Superior temporal gyrus (tissue), 1 donor: ENCODE measurements at regions not wholly inside any gene's neighbourhood (a gene's known extent, or its start where the extent isn't known, plus 50 kb on each side); places are given as distances from the start of the nearest gene placed in this dataset.
A peak's percentile ranks its signal among the peaks of the same experiment; 100 is the strongest.

Experiments used
- DNase-seq: peaks from one replicate; pipeline ENCODE4 v3.0.0-alpha.2; 2016; ENCODE audit errors: extremely low spot score

GRCh38 chr5:143730112-143730801 lies 81.7 kb upstream of the HMHB1 start:
- no peak for DNase-seq

GRCh38 chr5:143729334-143729946 lies 82.5 kb upstream of the HMHB1 start:
- no peak for DNase-seq

- no peak for DNase-seq
Measured at GRCh38 chr5:143723159-143723558, 88.8 kb upstream of the HMHB1 start.

- DNase-seq, result no peak
Measured at GRCh38 chr5:143721925-143722324, 90.0 kb upstream of the HMHB1 start.

GRCh38 chr5:143720689-143721088 lies 91.3 kb upstream of the HMHB1 start:
- DNase-seq, result no peak

- no peak for DNase-seq
Measured at GRCh38 chr5:143717400-143717799, 94.6 kb upstream of the HMHB1 start.

GRCh38 chr5:143716881-143717280 lies 95.1 kb upstream of the HMHB1 start:
- DNase-seq, result no peak

- DNase-seq, result no peak
Measured at GRCh38 chr5:143715616-143716015, 96.3 kb upstream of the HMHB1 start.

GRCh38 chr5:143714629-143715028 lies 97.3 kb upstream of the HMHB1 start:
- DNase-seq, result no peak

GRCh38 chr5:143713047-143714003 lies 98.6 kb upstream of the HMHB1 start:
- peak; percentile 22 for DNase-seq

GRCh38 chr5:143708672-143709071 lies 103.3 kb upstream of the HMHB1 start:
- no peak for DNase-seq

- DNase-seq, result no peak
Measured at GRCh38 chr5:143707806-143708205, 104.2 kb upstream of the HMHB1 start.

GRCh38 chr5:143705381-143705780 lies 106.6 kb upstream of the HMHB1 start:
- DNase-seq, result no peak

- no peak for DNase-seq
Measured at GRCh38 chr5:143703659-143704058, 108.3 kb upstream of the HMHB1 start.

- DNase-seq, result no peak
Measured at GRCh38 chr5:143701493-143701892, 110.5 kb upstream of the HMHB1 start.

- DNase-seq, result no peak
Measured at GRCh38 chr5:143700994-143701393, 111.0 kb upstream of the HMHB1 start.

- DNase-seq, result no peak
Measured at GRCh38 chr5:143699121-143699520, 112.8 kb upstream of the HMHB1 start.

GRCh38 chr5:143698574-143698973 lies 113.4 kb upstream of the HMHB1 start:
- DNase-seq, result no peak

GRCh38 chr5:143696921-143697320 lies 115.0 kb upstream of the HMHB1 start:
- DNase-seq, result no peak

- no peak for DNase-seq
Measured at GRCh38 chr5:143695941-143696340, 116.0 kb upstream of the HMHB1 start.

GRCh38 chr5:143695244-143695864 lies 116.6 kb upstream of the HMHB1 start:
- no peak for DNase-seq

GRCh38 chr5:143694357-143694756 lies 117.6 kb upstream of the HMHB1 start:
- DNase-seq, result no peak
